ENCODE measurements at regions not wholly inside any gene's neighbourhood (a gene's known extent, or its start where the extent isn't known, plus 50 kb on each side); places are given as distances from the start of the nearest gene placed in this dataset.

- Mint-ChIP-seq H3K27me3 (ENCODE audit: insufficient read depth, unreplicated experiment) (peaks cover 3% of the 10 kb centered on the region), H3K4me3 (ENCODE audit: unreplicated experiment) (no peak overlapping the region), H3K36me3 (ENCODE audit: insufficient read depth, unreplicated experiment) (no peaks in the 10 kb centered on the region), H3K9me3 (ENCODE audit: unreplicated experiment) (no peaks in the 10 kb centered on the region), H3K4me1 (ENCODE audit: low read depth, unreplicated experiment) (no peaks in the 10 kb centered on the region), H3K27ac (ENCODE audit: unreplicated experiment) (no peak overlapping the region)
- no TSS peak for BruUV-seq (replicated peaks)
- H3K27me3 ChIP-seq (replicated peaks; ENCODE audit: control insufficient read depth, insufficient read depth, low read length): no peaks in the 10 kb centered on the region
- H3K4me1 ChIP-seq: no peaks in the 10 kb centered on the region
- no peaks in the 10 kb centered on the region for H3K36me3 ChIP-seq (ENCODE audit: control insufficient read depth, insufficient read depth, low read length)
- POLR2A ChIA-PET: no interaction called here
- CTCF ChIA-PET: no interaction called here
- no peak for DNase-seq
- no peaks in the 10 kb centered on the region for H3K9me3 ChIP-seq
- no peak overlapping the region for H3K4me3 ChIP-seq (ENCODE audit: low read depth, low read length)
- TF ChIP-seq, protein P1, sequence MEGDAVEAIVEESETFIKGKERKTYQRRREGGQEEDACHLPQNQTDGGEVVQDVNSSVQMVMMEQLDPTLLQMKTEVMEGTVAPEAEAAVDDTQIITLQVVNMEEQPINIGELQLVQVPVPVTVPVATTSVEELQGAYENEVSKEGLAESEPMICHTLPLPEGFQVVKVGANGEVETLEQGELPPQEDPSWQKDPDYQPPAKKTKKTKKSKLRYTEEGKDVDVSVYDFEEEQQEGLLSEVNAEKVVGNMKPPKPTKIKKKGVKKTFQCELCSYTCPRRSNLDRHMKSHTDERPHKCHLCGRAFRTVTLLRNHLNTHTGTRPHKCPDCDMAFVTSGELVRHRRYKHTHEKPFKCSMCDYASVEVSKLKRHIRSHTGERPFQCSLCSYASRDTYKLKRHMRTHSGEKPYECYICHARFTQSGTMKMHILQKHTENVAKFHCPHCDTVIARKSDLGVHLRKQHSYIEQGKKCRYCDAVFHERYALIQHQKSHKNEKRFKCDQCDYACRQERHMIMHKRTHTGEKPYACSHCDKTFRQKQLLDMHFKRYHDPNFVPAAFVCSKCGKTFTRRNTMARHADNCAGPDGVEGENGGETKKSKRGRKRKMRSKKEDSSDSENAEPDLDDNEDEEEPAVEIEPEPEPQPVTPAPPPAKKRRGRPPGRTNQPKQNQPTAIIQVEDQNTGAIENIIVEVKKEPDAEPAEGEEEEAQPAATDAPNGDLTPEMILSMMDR (IDR thresholded peaks at IDR 0.05; ENCODE audit: insufficient read depth in 1 of 2, low read depth in 1 of 2, low read length in 1 of 2, severe bottlenecking in 1 of 2, unreplicated experiment in 1 of 2): no peak
- intact Hi-C loops (cut with micrococcal nuclease; ENCODE audit: unreplicated experiment): loop anchor here (5.0 kb wide), 1 partner anchor 156 kb away; no protein-coding TSS in a partner anchor
Measured at GRCh38 chr14:42378274-42378673, 771.6 kb downstream of the LRFN5 start.

DNA sequence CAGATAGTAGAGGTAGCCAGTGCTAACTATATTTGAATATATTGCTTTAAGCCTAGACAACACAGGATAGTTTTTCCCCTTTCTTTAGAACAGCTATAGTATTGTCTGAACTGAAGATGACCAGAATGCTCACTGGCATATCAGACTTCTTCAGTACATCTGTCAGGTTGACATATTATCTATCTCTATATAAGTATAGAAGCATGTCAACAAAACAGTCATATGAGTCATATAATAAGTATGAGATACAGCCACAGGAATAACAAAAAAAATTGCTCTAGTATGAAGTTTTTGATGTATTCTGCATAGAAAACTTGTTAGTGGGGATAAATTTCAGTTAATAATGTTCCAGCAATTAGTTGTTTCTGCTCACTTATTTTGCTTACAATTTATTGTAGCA is 767.7 kb downstream of the LRFN5 start:
- Mint-ChIP-seq H3K27ac (ENCODE audit: unreplicated experiment) (no peak overlapping the region), H3K4me1 (ENCODE audit: low read depth, unreplicated experiment) (no peaks in the 10 kb centered on the region), H3K27me3 (ENCODE audit: insufficient read depth, unreplicated experiment) (peaks cover 3% of the 10 kb centered on the region), H3K4me3 (ENCODE audit: unreplicated experiment) (no peak overlapping the region), H3K36me3 (ENCODE audit: insufficient read depth, unreplicated experiment) (no peaks in the 10 kb centered on the region), H3K9me3 (ENCODE audit: unreplicated experiment) (no peaks in the 10 kb centered on the region)
- H3K4me1 ChIP-seq: no peaks in the 10 kb centered on the region
- TF ChIP-seq, protein P1 (IDR thresholded peaks at IDR 0.05; ENCODE audit: insufficient read depth in 1 of 2, low read depth in 1 of 2, low read length in 1 of 2, severe bottlenecking in 1 of 2, unreplicated experiment in 1 of 2): no peak
- ChIA-PET CTCF (no interaction called here), POLR2A (no interaction called here)
- H3K4me3 ChIP-seq (ENCODE audit: low read depth, low read length): no peak overlapping the region
- no peaks in the 10 kb centered on the region for H3K9me3 ChIP-seq
- DNase-seq: no peak
- intact Hi-C loops (cut with micrococcal nuclease; ENCODE audit: unreplicated experiment): no loop called here
- H3K27me3 ChIP-seq (replicated peaks; ENCODE audit: control insufficient read depth, insufficient read depth, low read length): no peaks in the 10 kb centered on the region
- H3K36me3 ChIP-seq (ENCODE audit: control insufficient read depth, insufficient read depth, low read length): no peaks in the 10 kb centered on the region
- BruUV-seq (replicated peaks): no TSS peak

DNA sequence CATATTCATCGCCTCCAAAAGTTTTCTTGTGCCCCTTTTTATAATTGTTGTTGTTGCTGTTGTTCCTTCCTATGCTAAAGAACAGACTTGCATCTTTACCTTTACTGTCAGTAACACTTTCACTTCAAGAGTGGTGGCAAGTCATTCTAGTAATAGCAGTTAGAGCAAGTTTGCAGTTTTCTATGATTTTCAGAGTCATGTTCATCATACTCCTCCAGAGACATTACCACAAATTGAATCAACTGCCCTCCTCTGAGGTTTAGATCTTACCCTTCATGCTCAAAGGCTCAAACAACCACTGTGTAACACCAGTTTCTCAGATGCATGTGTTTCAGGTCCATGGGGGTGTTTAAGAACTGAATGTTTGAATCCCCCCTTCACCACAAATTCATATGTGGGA is 763.4 kb downstream of the LRFN5 start:
- Histone ChIP-seq H3K9me3 (no peaks in the 10 kb centered on the region), H3K4me3 (ENCODE audit: low read depth, low read length) (no peak overlapping the region), H3K27me3 (replicated peaks; ENCODE audit: control insufficient read depth, insufficient read depth, low read length) (no peaks in the 10 kb centered on the region), H3K4me1 (no peaks in the 10 kb centered on the region), H3K36me3 (ENCODE audit: control insufficient read depth, insufficient read depth, low read length) (no peaks in the 10 kb centered on the region)
- intact Hi-C loops (cut with micrococcal nuclease; ENCODE audit: unreplicated experiment): no loop called here
- POLR2A ChIA-PET: no interaction called here
- TF ChIP-seq, protein P1 (IDR thresholded peaks at IDR 0.05; ENCODE audit: insufficient read depth in 1 of 2, low read depth in 1 of 2, low read length in 1 of 2, severe bottlenecking in 1 of 2, unreplicated experiment in 1 of 2): no peak
- CTCF ChIA-PET: no interaction called here
- Mint-ChIP-seq H3K4me3 (ENCODE audit: unreplicated experiment) (no peak overlapping the region), H3K27ac (ENCODE audit: unreplicated experiment) (no peak overlapping the region), H3K36me3 (ENCODE audit: insufficient read depth, unreplicated experiment) (no peaks in the 10 kb centered on the region), H3K9me3 (ENCODE audit: unreplicated experiment) (no peaks in the 10 kb centered on the region), H3K27me3 (ENCODE audit: insufficient read depth, unreplicated experiment) (peaks cover 3% of the 10 kb centered on the region), H3K4me1 (ENCODE audit: low read depth, unreplicated experiment) (no peaks in the 10 kb centered on the region)
- BruUV-seq (replicated peaks): no TSS peak
- no peak for DNase-seq

Data from Caco-2 (cell line).